Effector memory CD4-positive, alpha-beta T cell (primary cell): ENCODE measurements at regions not wholly inside any gene's neighbourhood (a gene's known extent, or its start where the extent isn't known, plus 50 kb on each side); places are given as distances from the start of the nearest gene placed in this dataset.

Source experiments
- DNase-seq, 3 donors: peaks; one replicate each; pipeline ENCODE4 v3.0.0-alpha.2; 2020
- H3K27ac ChIP-seq: 2 replicates; pipeline ENCODE4 v1.7.0; 2013; ENCODE audit warnings: mild to moderate bottlenecking, low read length, moderate library complexity; ENCODE audit not compliant: insufficient read depth, poor library complexity, severe bottlenecking
- H3K27me3 ChIP-seq: replicated peaks from 2 replicates; pipeline ENCODE4 v1.7.0; 2013; ENCODE audit warnings: mild to moderate bottlenecking, low read length; ENCODE audit not compliant: insufficient read depth, control insufficient read depth, poor library complexity, severe bottlenecking
- H3K36me3 ChIP-seq: 2 replicates; pipeline ENCODE4 v1.7.0; 2013; ENCODE audit warnings: mild to moderate bottlenecking, low read length, moderate library complexity; ENCODE audit not compliant: control insufficient read depth, insufficient read depth
- H3K4me1 ChIP-seq: 2 replicates; pipeline ENCODE4 v1.7.0; 2013; ENCODE audit warnings: low read length, mild to moderate bottlenecking; ENCODE audit not compliant: control insufficient read depth, insufficient read depth, poor library complexity, severe bottlenecking
- H3K4me3 ChIP-seq: 2 replicates; pipeline ENCODE4 v1.7.0; 2013; ENCODE audit warnings: low read length, low read depth, mild to moderate bottlenecking; ENCODE audit not compliant: insufficient read depth, poor library complexity, severe bottlenecking
- H3K9me3 ChIP-seq: 2 replicates; pipeline ENCODE4 v1.7.0; 2013; ENCODE audit warnings: mild to moderate bottlenecking, low read length, moderate library complexity; ENCODE audit not compliant: control insufficient read depth

GRCh38 chr9:106795031-106795430 lies 67.9 kb upstream of the ZNF462 start:
- H3K9me3 ChIP-seq: no peaks in the 10 kb centered on the region
- DNase-seq: no peak

GRCh38 chr9:106796771-106797170 lies 66.2 kb upstream of the ZNF462 start:
- H3K27ac ChIP-seq: no peak overlapping the region
- H3K27me3 ChIP-seq: no peaks in the 10 kb centered on the region
- no peak for DNase-seq
- H3K4me3 ChIP-seq: no peak overlapping the region
- H3K36me3 ChIP-seq: no peaks in the 10 kb centered on the region
- no peaks in the 10 kb centered on the region for H3K4me1 ChIP-seq
- no peaks in the 10 kb centered on the region for H3K9me3 ChIP-seq

More at GRCh38 chr9:106795031-106795430, 67.9 kb upstream of the ZNF462 start:
- Histone ChIP-seq H3K27ac (no peak overlapping the region), H3K4me3 (no peak overlapping the region), H3K27me3 (no peaks in the 10 kb centered on the region), H3K36me3 (no peaks in the 10 kb centered on the region), H3K4me1 (no peaks in the 10 kb centered on the region)

- no peak overlapping the region for H3K4me3 ChIP-seq
- DNase-seq: no peak
- no peaks in the 10 kb centered on the region for H3K4me1 ChIP-seq
- H3K36me3 ChIP-seq: no peaks in the 10 kb centered on the region
- H3K27ac ChIP-seq: no peak overlapping the region
- no peaks in the 10 kb centered on the region for H3K9me3 ChIP-seq
- H3K27me3 ChIP-seq: no peaks in the 10 kb centered on the region
Observed at GRCh38 chr9:106797299-106797698, 65.7 kb upstream of the ZNF462 start.

GRCh38 chr9:106798016-106798799 lies 64.8 kb upstream of the ZNF462 start:
- Histone ChIP-seq H3K27me3 (no peaks in the 10 kb centered on the region), H3K27ac (no peak overlapping the region), H3K9me3 (no peaks in the 10 kb centered on the region), H3K36me3 (no peaks in the 10 kb centered on the region), H3K4me1 (no peaks in the 10 kb centered on the region), H3K4me3 (no peak overlapping the region)
- DNase-seq: no peak

- Histone ChIP-seq H3K9me3 (no peaks in the 10 kb centered on the region), H3K4me1 (no peaks in the 10 kb centered on the region), H3K27me3 (no peaks in the 10 kb centered on the region), H3K4me3 (no peak overlapping the region), H3K36me3 (no peaks in the 10 kb centered on the region), H3K27ac (no peak overlapping the region)
- DNase-seq: no peak
Observed at GRCh38 chr9:106799152-106799551, 63.8 kb upstream of the ZNF462 start.

GRCh38 chr9:106800701-106801270 lies 62.2 kb upstream of the ZNF462 start:
- DNase-seq: no peak
- no peaks in the 10 kb centered on the region for H3K9me3 ChIP-seq
- no peak overlapping the region for H3K27ac ChIP-seq
- no peaks in the 10 kb centered on the region for H3K4me1 ChIP-seq
- no peaks in the 10 kb centered on the region for H3K27me3 ChIP-seq
- no peak overlapping the region for H3K4me3 ChIP-seq
- no peaks in the 10 kb centered on the region for H3K36me3 ChIP-seq

GRCh38 chr9:106801816-106802215 lies 61.1 kb upstream of the ZNF462 start:
- Histone ChIP-seq H3K36me3 (no peaks in the 10 kb centered on the region), H3K27me3 (no peaks in the 10 kb centered on the region), H3K4me3 (no peak overlapping the region), H3K9me3 (no peaks in the 10 kb centered on the region), H3K4me1 (no peaks in the 10 kb centered on the region), H3K27ac (no peak overlapping the region)
- no peak for DNase-seq
